GM19035 (cell line): ENCODE measurements at regions not wholly inside any gene's neighbourhood (a gene's known extent, or its start where the extent isn't known, plus 50 kb on each side); places are given as distances from the start of the nearest gene placed in this dataset.

ENCODE experiments used
- ATAC-seq: cut with Tn5 transposase; IDR thresholded peaks from one replicate; pipeline ENCODE4 v1.9.1; 2021; ENCODE audit not compliant: unreplicated experiment

DNA sequence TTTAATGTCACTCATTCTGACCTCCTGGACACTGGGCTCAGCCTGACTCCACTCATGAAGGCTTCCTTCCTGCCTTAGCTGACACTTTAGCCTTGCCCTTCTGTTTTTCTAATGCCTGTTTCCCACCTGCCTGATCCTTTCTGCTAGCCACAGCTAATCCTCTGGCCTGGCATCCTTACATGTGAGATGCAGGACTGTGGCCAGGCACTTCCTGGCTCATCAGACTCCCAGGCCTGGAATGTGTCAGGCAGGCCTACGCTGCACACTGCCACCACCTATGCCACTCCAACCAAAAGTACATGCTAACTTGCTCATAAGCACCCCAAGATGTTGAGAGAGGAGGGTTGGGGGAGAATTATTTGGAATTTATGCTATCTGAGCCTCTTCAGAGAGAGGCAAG is 138.8 kb upstream of the NALF2 start:
- no peak for ATAC-seq

DNA sequence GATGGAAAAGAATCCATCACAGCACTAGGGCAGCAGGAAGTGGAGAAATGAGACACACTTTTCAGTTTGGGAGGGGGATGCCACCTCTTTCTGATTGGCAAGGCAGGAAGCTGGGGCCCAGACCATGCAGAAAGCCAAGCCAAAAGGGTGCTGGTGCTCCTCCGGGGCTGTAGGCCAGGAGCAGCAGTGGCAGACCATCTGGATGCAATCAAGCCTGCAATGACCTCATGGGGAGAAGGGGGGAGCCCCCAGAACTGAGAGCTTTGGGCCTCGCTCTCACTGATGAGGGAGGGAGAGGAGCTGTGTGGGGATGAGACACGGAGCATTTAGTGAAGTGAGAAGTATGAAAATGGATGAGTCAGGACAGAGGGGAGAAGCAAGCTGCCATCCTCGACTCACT is 141.3 kb upstream of the NALF2 start:
- no peak for ATAC-seq

DNA sequence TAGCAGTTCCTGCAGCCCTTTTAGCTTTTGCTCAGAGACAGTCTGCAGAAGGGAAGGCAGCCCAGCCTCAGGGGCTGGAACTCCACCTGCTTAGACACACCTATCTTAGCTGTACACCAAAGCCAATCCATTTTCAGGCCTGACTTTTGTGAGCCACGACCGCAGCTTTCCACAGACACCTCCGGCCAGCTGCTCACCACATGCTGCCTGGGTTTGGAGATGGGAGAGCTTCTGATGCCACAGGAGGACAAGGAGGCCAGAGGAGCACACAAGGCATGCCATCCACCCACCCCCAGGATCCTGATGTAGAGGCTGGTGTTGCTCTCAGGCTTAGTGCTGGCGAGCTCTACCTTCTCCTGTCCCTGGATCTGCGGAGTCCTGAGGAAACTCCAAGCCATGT is 141.8 kb upstream of the NALF2 start:
- ATAC-seq, result no peak

- ATAC-seq, result no peak
Measured at GRCh38 chrX:69361311-69361845, 142.7 kb upstream of the NALF2 start.

- ATAC-seq, result no peak
Measured at GRCh38 chrX:69357317-69357716, 146.8 kb upstream of the NALF2 start.

DNA sequence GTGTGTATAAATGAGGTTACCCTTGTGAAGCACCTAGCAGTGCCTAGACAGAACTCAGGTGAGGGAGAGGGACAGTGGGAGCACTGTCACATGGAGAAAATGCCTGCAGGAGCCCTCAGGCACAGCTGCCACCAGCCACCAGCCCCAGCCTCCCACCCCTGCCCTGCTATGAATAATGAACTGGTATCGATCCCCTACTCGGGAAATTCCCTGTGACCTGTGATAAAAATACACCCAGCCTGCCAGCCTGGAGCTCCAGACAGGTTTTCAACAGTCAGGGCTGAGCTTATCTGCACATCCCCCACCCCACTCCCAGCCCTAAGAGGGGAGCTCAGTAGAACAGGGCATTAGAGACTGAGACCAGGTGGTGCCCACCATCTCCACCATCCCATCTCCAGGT is 159.6 kb upstream of the PJA1 start:
- no peak for ATAC-seq

- no peak for ATAC-seq
Measured at GRCh38 chrX:69323786-69324720, 158.8 kb upstream of the PJA1 start.

- ATAC-seq, result no peak
Measured at GRCh38 chrX:69321789-69322188, 156.5 kb upstream of the PJA1 start.

DNA sequence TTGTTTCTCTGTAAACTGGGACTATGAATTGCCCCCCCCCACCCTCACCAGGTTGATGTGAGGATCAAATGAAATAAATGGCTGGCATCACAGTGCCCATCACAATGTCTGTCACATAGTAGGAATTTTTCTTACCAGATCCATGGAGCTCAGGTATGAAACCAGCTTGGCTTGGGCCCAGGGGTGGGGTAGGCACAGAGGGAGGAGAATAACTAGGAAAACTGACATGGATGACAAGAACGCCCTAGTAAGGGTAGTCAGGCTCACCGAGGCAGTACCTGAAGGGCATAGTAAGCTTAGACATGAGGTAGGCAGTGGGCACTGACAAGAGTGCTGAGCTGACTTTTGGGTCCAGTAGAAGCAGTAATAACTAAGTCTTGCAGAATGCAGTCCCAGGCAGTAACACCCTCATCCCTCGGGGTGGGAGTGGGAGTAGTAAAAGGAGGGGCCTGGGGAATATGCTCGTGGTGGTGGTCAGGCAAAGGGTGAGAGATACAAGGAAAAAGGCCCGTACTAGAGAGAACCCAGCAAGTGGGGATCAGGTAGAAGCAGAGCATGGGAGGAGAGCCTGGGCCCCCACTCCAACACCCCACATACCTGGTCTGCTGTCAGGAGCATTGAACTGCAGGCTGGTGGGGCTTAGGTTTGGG is 155.9 kb upstream of the PJA1 start:
- no peak for ATAC-seq

GRCh38 chrX:69320116-69320515 is 154.9 kb upstream of the PJA1 start:
- ATAC-seq, result no peak

GRCh38 chrX:69319376-69319775 is 154.1 kb upstream of the PJA1 start:
- ATAC-seq, result no peak

GRCh38 chrX:69318651-69319340 is 153.5 kb upstream of the PJA1 start:
- ATAC-seq, result no peak

GRCh38 chrX:69317721-69318120 is 152.5 kb upstream of the PJA1 start:
- ATAC-seq, result no peak

DNA sequence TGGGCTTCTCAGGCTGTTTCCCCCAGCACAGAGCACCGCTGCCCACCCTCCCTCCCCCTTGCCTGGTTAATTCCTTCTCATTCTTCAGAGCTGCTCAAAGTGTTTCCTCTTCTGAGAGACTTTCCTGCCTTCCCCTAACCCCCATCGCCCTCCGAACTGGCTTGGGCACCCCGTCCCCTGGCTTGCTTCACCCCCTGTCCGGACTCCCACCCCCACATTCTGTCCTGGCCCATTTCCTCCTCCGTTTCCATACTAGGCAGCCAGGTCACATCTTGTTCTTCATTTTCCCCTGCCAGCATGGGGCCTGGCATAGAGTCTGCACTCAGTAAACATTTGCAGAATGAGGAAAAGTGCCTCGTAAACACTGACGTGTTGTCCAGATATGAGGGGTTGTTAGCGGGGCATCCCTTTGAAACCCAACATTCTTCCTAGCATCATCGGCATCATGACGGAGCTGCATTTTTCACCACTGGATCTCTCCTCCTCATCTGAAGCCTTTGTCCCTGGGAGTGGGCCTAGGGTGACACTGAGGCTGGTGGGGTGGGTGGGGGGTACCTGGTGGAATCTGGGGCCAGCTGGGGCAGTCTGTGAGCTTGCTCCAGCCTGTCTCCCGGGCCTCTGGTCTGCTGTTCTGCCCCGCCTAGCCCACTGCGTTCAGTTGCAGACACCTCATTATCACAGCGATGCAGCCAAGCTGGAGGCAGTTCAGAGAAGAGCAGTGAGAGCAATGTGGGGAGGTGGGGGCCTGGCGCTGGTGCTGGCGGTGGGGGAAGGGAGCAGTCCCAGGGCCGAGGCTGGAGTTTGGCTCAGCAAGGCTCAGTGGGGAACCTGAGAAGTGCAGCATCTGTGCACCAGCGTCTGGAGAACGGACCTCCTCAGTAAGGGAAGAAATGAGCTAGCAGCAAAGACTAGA is 149.4 kb upstream of the PJA1 start:
- ATAC-seq, result no peak

DNA sequence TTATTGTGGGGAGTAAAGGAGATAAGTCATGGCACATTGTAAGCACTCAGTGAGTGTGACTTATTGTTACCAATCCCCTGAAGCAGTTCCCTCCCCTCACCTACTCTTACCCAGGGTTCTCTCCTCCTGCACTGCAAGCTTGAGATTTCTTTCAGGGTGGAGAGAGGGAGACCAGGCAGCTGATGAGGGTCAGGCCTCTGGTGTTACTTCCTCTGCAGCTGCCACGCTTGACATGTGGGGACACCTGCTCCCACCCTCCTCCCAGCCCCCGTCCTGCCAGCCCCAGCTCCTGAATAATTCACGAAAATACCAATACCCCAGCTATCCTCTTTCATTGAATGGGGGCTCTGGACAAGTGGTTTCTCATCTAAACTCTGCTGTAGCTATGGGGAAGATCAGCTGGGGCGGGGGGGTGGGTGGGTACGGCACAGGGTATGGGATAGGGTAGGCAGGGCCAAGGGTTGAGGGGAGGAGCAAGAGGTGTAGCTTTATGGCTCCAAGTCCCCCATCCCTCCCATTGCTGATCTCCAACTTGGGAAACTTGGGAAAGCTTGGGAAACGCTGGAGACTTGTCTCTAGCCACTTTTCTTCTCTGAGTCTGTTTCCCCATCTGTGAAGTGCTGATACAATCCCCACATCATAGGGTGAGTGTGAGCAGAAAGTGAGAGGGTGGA is 148.5 kb upstream of the PJA1 start:
- no peak for ATAC-seq

DNA sequence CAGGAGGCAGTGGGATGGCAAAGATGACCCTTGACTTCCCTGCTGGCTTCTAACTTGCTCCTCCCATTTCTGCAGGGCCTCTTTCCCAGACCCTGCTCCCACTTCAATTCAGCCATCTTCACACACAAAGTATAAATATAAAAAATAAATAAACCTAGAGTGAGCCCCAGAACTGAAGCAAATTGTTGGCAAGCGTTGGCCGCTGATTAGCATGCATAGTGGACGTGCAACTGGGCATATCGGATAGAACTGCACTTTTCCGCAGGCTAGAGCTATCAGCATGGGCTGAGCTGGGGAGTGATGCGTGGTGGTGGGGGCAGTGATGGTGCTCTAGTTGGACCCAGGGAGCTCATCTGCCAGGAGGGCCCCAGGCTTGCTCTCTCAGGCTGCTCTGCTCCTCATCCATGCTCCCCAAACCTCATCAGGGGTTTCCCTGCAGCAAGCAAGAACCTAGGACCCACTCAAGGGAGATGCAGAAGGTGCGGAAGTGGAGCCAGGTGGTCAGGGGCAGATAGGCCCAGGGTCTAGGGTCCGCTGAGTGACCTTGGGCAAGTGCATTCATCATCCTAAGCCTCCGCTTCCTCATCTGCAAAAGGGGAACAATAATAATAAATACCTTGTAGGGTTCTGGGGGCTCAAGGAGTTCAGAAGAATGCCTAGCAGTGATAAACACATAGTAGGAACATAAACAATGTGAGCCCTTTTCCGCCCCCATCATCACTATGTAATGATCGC is 146.8 kb upstream of the PJA1 start:
- no peak for ATAC-seq

- ATAC-seq, result no peak
Measured at GRCh38 chrX:69309074-69309792, 144.0 kb upstream of the PJA1 start.

- no peak for ATAC-seq
Measured at GRCh38 chrX:69307756-69308155, 142.5 kb upstream of the PJA1 start.

- ATAC-seq, result no peak
Measured at GRCh38 chrX:69307029-69307428, 141.8 kb upstream of the PJA1 start.
